Psoas muscle (tissue), 7 donors: ENCODE measurements at regions not wholly inside any gene's neighbourhood (a gene's known extent, or its start where the extent isn't known, plus 50 kb on each side); places are given as distances from the start of the nearest gene placed in this dataset.

ENCODE experiments used
- ATAC-seq, 4 donors: fragments of 200-7000 bp; cut with Tn5 transposase; one replicate each; pipeline ENCODE4 v1.9.1; 2020; ENCODE audit warnings: moderate library complexity in 3 of 4, mild to moderate bottlenecking in 2 of 4
- DNase-seq, 2 donors: peaks; one replicate each; pipeline ENCODE4 v3.0.0-alpha.2; 2020
- H3K27ac ChIP-seq: fragments of 200-600 bp; one replicate; pipeline ENCODE4 v1.8.0; 2022
- H3K27me3 ChIP-seq, 3 donors: fragments of 200-600 bp in 1 of 3; one replicate each; pipeline versions ENCODE4 v1.6.1 to v1.8.0; 2013 to 2022; ENCODE audit warnings: low read length in 2 of 3, mild to moderate bottlenecking in 2 of 3, moderate library complexity in 1 of 3; ENCODE audit not compliant: insufficient read depth in 3 of 3
- H3K36me3 ChIP-seq, 2 donors: fragments of 200-600 bp in 1 of 2; one replicate each; pipeline versions ENCODE4 v1.6.1 to v1.8.0; 2013 to 2022; ENCODE audit warnings: low read depth in 1 of 2, mild to moderate bottlenecking in 1 of 2, moderate library complexity in 1 of 2; ENCODE audit not compliant: insufficient read depth in 1 of 2
- H3K4me1 ChIP-seq: fragments of 200-600 bp; one replicate; pipeline ENCODE4 v1.8.0; 2022
- H3K4me3 ChIP-seq: fragments of 200-600 bp; one replicate; pipeline ENCODE4 v1.8.0; 2022; ENCODE audit warnings: mild to moderate bottlenecking
- H3K9me3 ChIP-seq: fragments of 200-600 bp; one replicate; pipeline ENCODE4 v1.8.0; 2022
- WGBS, 3 donors: extraction: QIAGEN DNeasy Blood & Tissue Kit; methylation state at CpG; one replicate each; pipeline versions ENCODE4 v1.1.6 to v1.1.7; 2013; 5-methylcytosine and 5-hydroxymethylcytosine counted together
- intact Hi-C, 2 donors: fragments of 100-400 bp; cut with DNase I; formaldehyde crosslinking; loops; one replicate each; pipeline versions ENCODE4 v1.11.0 to v1.14.2; 2022
- TF ChIP-seq, protein P1 (sequence below): fragments of 200-600 bp; IDR thresholded peaks from one replicate; pipeline ENCODE4 v1.8.0; 2022; ENCODE audit warnings: antibody characterized with exemption
- donor health status: healthy with polysubstance abuse.
- donor health status: DM: no; HTN: no; CAD: no; lungs with moderate emphysema.
- donor health status: Bipolar disorder and iron deficiency.
- donor health status: healthy.
- donor health status: DM: yes; HTN: yes; CAD: no.
- donor health status: DM: no; HTN: no; CAD: no.
- donor health status: DM: yes; HTN: yes; CAD: no.

DNA sequence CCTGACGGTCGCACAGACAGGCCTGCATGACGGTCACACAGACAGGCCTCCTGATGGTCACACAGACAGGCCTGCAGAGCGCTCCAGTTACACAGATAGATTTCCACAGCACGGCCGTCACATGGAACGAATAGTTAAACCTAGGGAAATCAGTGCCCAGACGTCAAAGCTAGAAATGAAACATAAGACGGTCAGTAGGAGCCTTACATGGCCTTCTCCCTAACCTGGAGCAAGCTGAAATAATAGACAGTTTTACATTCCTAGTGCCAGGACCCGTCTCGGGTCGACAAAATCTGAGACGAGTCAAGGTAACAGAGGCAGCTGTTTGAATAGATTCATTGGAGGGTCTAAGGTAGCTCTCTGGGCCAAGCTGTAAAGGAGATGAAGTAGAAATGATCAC lies 126.9 kb downstream of the MTNR1A start:
- DNase-seq = no peak
- intact Hi-C loops = no loop called here
- H3K4me3 ChIP-seq = no peak overlapping the region
- 60 to 69% (median 63%) methylated on average over 13 of the region's 13 CpGs for WGBS, 3 donors
- ATAC-seq = no peak
- H3K27ac ChIP-seq = no peak overlapping the region
- H3K9me3 ChIP-seq = no peaks in the 10 kb centered on the region
- no peaks in the 10 kb centered on the region for H3K36me3 ChIP-seq
- no peaks in the 10 kb centered on the region for H3K27me3 ChIP-seq
- H3K4me1 ChIP-seq = no peaks in the 10 kb centered on the region
- TF ChIP-seq, protein P1, sequence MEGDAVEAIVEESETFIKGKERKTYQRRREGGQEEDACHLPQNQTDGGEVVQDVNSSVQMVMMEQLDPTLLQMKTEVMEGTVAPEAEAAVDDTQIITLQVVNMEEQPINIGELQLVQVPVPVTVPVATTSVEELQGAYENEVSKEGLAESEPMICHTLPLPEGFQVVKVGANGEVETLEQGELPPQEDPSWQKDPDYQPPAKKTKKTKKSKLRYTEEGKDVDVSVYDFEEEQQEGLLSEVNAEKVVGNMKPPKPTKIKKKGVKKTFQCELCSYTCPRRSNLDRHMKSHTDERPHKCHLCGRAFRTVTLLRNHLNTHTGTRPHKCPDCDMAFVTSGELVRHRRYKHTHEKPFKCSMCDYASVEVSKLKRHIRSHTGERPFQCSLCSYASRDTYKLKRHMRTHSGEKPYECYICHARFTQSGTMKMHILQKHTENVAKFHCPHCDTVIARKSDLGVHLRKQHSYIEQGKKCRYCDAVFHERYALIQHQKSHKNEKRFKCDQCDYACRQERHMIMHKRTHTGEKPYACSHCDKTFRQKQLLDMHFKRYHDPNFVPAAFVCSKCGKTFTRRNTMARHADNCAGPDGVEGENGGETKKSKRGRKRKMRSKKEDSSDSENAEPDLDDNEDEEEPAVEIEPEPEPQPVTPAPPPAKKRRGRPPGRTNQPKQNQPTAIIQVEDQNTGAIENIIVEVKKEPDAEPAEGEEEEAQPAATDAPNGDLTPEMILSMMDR = no peak

DNA sequence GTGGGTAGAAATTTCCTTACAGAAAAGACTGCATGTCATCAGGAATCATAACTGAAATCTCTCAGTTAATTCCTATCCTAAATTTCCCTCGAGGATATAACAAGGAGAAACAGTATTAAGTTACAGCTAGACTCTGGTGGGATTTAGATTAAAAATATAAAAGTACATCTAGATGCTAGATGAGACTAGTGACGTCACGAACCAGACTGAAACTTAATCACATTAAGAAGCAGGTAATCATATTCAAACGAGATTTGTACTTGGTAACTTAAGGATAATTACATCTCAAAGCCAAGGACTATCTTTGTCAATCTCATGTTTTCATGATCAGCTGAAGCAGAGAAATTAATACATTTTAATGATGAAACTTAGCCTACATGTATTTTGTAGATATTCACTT lies 130.6 kb downstream of the MTNR1A start:
- TF ChIP-seq, protein P1 = no peak
- intact Hi-C loops = no loop called here
- no peaks in the 10 kb centered on the region for H3K36me3 ChIP-seq
- no peak overlapping the region for H3K27ac ChIP-seq
- 17 to 37% (median 22%) methylated on average over 4 of the region's 4 CpGs for WGBS, 3 donors
- H3K9me3 ChIP-seq = no peaks in the 10 kb centered on the region
- no peak for DNase-seq
- no peak for ATAC-seq
- no peaks in the 10 kb centered on the region for H3K4me1 ChIP-seq
- no peak overlapping the region for H3K4me3 ChIP-seq
- H3K27me3 ChIP-seq = peaks cover 0 to 3% (median 0%) of the 10 kb centered on the region in 3 donors

DNA sequence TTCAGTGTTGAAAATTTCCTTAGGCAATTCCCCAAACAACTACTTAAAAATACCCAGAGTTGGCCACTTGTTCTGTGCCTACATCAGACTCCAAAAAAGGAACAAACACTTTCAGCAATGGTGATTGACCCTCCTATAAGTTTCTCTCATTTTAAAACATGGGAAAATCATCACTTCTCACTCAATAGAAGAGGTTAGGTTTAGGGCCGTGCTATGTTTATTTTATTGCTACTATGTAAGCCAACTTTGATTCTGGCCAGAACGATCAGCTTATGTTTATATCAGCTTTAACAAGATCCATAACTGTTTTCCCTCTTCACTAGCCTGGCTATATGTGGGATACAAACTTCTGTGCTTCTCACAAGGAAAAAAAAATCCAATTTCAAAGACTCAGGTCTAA lies 133.1 kb downstream of the MTNR1A start:
- no peaks in the 10 kb centered on the region for H3K36me3 ChIP-seq
- 76 to 81% (median 80%) methylated on average over 2 of the region's 2 CpGs for WGBS, 3 donors
- TF ChIP-seq, protein P1 = no peak
- H3K4me3 ChIP-seq = no peak overlapping the region
- ATAC-seq (no peak), DNase-seq (no peak)
- peaks cover 0 to 3% (median 0%) of the 10 kb centered on the region in 3 donors for H3K27me3 ChIP-seq
- intact Hi-C loops = no loop called here
- no peaks in the 10 kb centered on the region for H3K4me1 ChIP-seq
- no peak overlapping the region for H3K27ac ChIP-seq
- H3K9me3 ChIP-seq = no peaks in the 10 kb centered on the region

DNA sequence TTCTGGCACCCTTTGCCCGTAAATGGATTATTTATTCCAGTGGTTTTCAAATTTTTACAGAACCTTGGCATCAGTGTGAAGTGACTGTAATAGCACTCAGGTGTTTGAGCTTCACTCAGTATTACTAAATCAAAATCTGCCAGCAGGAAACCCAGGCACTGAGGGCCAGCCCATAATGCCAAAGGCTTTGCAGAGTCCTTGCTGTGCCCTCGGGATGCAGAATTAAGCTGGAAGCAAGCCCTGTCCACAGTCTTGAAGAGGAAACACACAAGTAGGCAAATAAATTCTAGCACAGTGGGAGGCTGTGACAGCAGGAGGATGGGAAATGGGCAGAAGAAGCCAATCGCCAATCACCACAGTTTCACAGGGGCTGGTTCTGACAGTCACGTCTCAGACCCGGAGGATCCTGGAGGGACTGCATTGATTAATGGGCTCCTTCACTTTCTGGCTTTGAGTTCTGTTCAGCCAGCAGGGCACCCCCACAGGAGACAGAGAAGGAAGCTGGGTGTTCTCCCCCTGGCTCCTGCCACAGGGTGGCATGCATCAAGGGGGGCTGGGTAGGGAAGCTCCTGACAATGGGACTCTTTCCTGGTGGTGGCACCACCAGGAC lies 138.8 kb downstream of the MTNR1A start:
- Histone ChIP-seq H3K27ac (no peak overlapping the region), H3K4me1 (no peaks in the 10 kb centered on the region), H3K27me3 (peaks cover 0 to 2% (median 0%) of the 10 kb centered on the region in 3 donors), H3K36me3 (no peaks in the 10 kb centered on the region), H3K4me3 (no peak overlapping the region), H3K9me3 (no peaks in the 10 kb centered on the region)
- intact Hi-C loops = no loop called here
- no peak for DNase-seq
- 62 to 76% (median 68%) methylated on average over 5 of the region's 5 CpGs for WGBS, 3 donors
- TF ChIP-seq, protein P1 = no peak
- no peak for ATAC-seq

DNA sequence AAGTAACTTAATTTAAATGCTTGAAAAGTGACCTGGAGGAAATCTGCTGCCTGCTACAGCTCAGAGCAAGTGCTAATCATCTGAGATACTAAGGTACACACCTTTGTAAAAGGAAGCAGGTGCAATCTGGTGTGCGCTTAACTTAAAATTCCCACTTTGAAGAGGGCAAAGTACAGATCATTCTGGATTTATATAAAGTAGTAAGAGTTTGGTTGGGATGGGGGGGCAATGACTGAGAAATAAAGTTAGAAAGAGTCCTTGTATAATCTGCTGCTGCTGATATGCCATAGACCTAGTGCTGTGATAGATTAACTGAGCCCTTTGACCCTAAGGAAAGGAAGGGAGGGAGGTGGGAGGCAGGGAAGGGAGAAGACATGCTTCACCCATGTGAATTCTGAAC lies 141.0 kb downstream of the MTNR1A start:
- Histone ChIP-seq H3K9me3 (no peaks in the 10 kb centered on the region), H3K27ac (no peak overlapping the region), H3K4me1 (no peaks in the 10 kb centered on the region), H3K4me3 (no peak overlapping the region), H3K36me3 (no peaks in the 10 kb centered on the region), H3K27me3 (peaks cover 0 to 2% (median 0%) of the 10 kb centered on the region in 3 donors)
- ATAC-seq (no peak), DNase-seq (no peak)
- 93 to 100% (median 98%) methylated on average over 1 of the region's 1 CpG for WGBS, 3 donors
- TF ChIP-seq, protein P1 = no peak
- intact Hi-C loops = no loop called here
